ENCODE measurements at regions not wholly inside any gene's neighbourhood (a gene's known extent, or its start where the extent isn't known, plus 50 kb on each side); places are given as distances from the start of the nearest gene placed in this dataset.
"Not testable (repeated sequence)": the region's sequence is repeated elsewhere in the genome, so short reads cannot be mapped to it uniquely, and the experiment has no call there.

- no peak for DNase-seq (ENCODE audit: low read depth)
Observed at GRCh38 chr3:6281662-6282061, 579.3 kb upstream of the GRM7 start.

- no peak for DNase-seq (ENCODE audit: low read depth)
Observed at GRCh38 chr3:6282918-6283317, 578.0 kb upstream of the GRM7 start.

- DNase-seq (ENCODE audit: low read depth): no peak
Observed at GRCh38 chr3:6287088-6287875, 573.6 kb upstream of the GRM7 start.

GRCh38 chr3:6301626-6302025 is 559.3 kb upstream of the GRM7 start:
- no peak for DNase-seq (ENCODE audit: low read depth)

GRCh38 chr3:6315906-6316305 is 545.0 kb upstream of the GRM7 start:
- no peak for DNase-seq (ENCODE audit: low read depth)

GRCh38 chr3:6321999-6322398 is 538.9 kb upstream of the GRM7 start:
- DNase-seq (ENCODE audit: low read depth): no peak

GRCh38 chr3:6326771-6327170 is 534.1 kb upstream of the GRM7 start:
- no peak for DNase-seq (ENCODE audit: low read depth)

- not testable (repeated sequence) for DNase-seq (ENCODE audit: low read depth)
Observed at GRCh38 chr3:6340980-6341325, 520.0 kb upstream of the GRM7 start.

GRCh38 chr3:6351752-6352151 is 509.2 kb upstream of the GRM7 start:
- DNase-seq (ENCODE audit: low read depth): no peak

- no peak for DNase-seq (ENCODE audit: low read depth)
Observed at GRCh38 chr3:6354653-6355052, 506.3 kb upstream of the GRM7 start.

- no peak for DNase-seq (ENCODE audit: low read depth)
Observed at GRCh38 chr3:6362406-6362805, 498.5 kb upstream of the GRM7 start.

- DNase-seq (ENCODE audit: low read depth): no peak
Observed at GRCh38 chr3:6367171-6367570, 493.7 kb upstream of the GRM7 start.

GRCh38 chr3:6392123-6392522 is 468.8 kb upstream of the GRM7 start:
- DNase-seq (ENCODE audit: low read depth): no peak

GRCh38 chr3:6394944-6395343 is 466.0 kb upstream of the GRM7 start:
- no peak for DNase-seq (ENCODE audit: low read depth)

GRCh38 chr3:6396631-6397030 is 464.3 kb upstream of the GRM7 start:
- no peak for DNase-seq (ENCODE audit: low read depth)

- not testable (repeated sequence) for DNase-seq (ENCODE audit: low read depth)
Observed at GRCh38 chr3:6402666-6403065, 458.2 kb upstream of the GRM7 start.

GRCh38 chr3:6406923-6407322 is 454.0 kb upstream of the GRM7 start:
- DNase-seq (ENCODE audit: low read depth): not testable (repeated sequence)

- DNase-seq (ENCODE audit: low read depth): no peak
Observed at GRCh38 chr3:6416049-6416661, 444.8 kb upstream of the GRM7 start.

- DNase-seq (ENCODE audit: low read depth): no peak
Observed at GRCh38 chr3:6417174-6417573, 443.7 kb upstream of the GRM7 start.

- no peak for DNase-seq (ENCODE audit: low read depth)
Observed at GRCh38 chr3:6418485-6418884, 442.4 kb upstream of the GRM7 start.

- DNase-seq (ENCODE audit: low read depth): no peak
Observed at GRCh38 chr3:6421666-6422445, 439.1 kb upstream of the GRM7 start.

- no peak for DNase-seq (ENCODE audit: low read depth)
Observed at GRCh38 chr3:6425289-6425820, 435.6 kb upstream of the GRM7 start.

- not testable (repeated sequence) for DNase-seq (ENCODE audit: low read depth)
Observed at GRCh38 chr3:6428276-6428675, 432.6 kb upstream of the GRM7 start.

Data from non-pigmented ciliary epithelial cell (primary cell).